ENCODE measurements at regions not wholly inside any gene's neighbourhood (a gene's known extent, or its start where the extent isn't known, plus 50 kb on each side); places are given as distances from the start of the nearest gene placed in this dataset.

GRCh38 chrY:13544491-13544890, 64.7 kb upstream of the UTY start:
- Histone ChIP-seq H3K36me3 (ENCODE audit: insufficient read depth, low read length) (no peaks in the 10 kb centered on the region), H3K27ac (ENCODE audit: low read length) (no peak overlapping the region), H3K27me3 (ENCODE audit: insufficient read depth, low read length, poor library complexity) (no peaks in the 10 kb centered on the region), H3K79me2 (ENCODE audit: insufficient read depth, low read length) (no peaks in the 10 kb centered on the region), H3K9me3 (ENCODE audit: insufficient read depth, low read length, severe bottlenecking) (no peaks in the 10 kb centered on the region), H3K4me2 (ENCODE audit: insufficient read depth, low read length) (no peak overlapping the region), H3K9ac (ENCODE audit: low read depth, low read length) (no peak overlapping the region), H3K4me3 (ENCODE audit: low read depth in 1 of 2, low read length in 2 of 2) (no peak overlapping the region), H4K20me1 (ENCODE audit: insufficient read depth, low read length) (no peaks in the 10 kb centered on the region), H2AFZ (ENCODE audit: low read depth, low read length) (no peak overlapping the region), H3K4me1 (ENCODE audit: insufficient read depth, low read length) (no peaks in the 10 kb centered on the region)
- no peak for ATAC-seq (ENCODE audit: insufficient read depth, low read depth)
- TF ChIP-seq, protein P1, sequence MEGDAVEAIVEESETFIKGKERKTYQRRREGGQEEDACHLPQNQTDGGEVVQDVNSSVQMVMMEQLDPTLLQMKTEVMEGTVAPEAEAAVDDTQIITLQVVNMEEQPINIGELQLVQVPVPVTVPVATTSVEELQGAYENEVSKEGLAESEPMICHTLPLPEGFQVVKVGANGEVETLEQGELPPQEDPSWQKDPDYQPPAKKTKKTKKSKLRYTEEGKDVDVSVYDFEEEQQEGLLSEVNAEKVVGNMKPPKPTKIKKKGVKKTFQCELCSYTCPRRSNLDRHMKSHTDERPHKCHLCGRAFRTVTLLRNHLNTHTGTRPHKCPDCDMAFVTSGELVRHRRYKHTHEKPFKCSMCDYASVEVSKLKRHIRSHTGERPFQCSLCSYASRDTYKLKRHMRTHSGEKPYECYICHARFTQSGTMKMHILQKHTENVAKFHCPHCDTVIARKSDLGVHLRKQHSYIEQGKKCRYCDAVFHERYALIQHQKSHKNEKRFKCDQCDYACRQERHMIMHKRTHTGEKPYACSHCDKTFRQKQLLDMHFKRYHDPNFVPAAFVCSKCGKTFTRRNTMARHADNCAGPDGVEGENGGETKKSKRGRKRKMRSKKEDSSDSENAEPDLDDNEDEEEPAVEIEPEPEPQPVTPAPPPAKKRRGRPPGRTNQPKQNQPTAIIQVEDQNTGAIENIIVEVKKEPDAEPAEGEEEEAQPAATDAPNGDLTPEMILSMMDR (IDR thresholded peaks at IDR 0.05; ENCODE audit: borderline replicate concordance, extremely low read depth, low read length, poor library complexity, severe bottlenecking), result no peak
- no peak for TF ChIP-seq EZH2 (IDR thresholded peaks at IDR 0.05; ENCODE audit: borderline replicate concordance, low read depth, low read length, severe bottlenecking)
- DNase-seq, result no peak

GRCh38 chrY:13537919-13538318, 58.1 kb upstream of the UTY start:
- Histone ChIP-seq H3K4me2 (ENCODE audit: insufficient read depth, low read length) (no peak overlapping the region), H3K9me3 (ENCODE audit: insufficient read depth, low read length, severe bottlenecking) (no peaks in the 10 kb centered on the region), H3K27ac (ENCODE audit: low read length) (no peak overlapping the region), H2AFZ (ENCODE audit: low read depth, low read length) (no peak overlapping the region), H3K4me1 (ENCODE audit: insufficient read depth, low read length) (no peaks in the 10 kb centered on the region), H4K20me1 (ENCODE audit: insufficient read depth, low read length) (no peaks in the 10 kb centered on the region), H3K27me3 (ENCODE audit: insufficient read depth, low read length, poor library complexity) (no peaks in the 10 kb centered on the region), H3K9ac (ENCODE audit: low read depth, low read length) (no peak overlapping the region), H3K36me3 (ENCODE audit: insufficient read depth, low read length) (no peaks in the 10 kb centered on the region), H3K4me3 (ENCODE audit: low read depth in 1 of 2, low read length in 2 of 2) (no peak overlapping the region), H3K79me2 (ENCODE audit: insufficient read depth, low read length) (no peaks in the 10 kb centered on the region)
- no peak for ATAC-seq (ENCODE audit: insufficient read depth, low read depth)
- no peak for TF ChIP-seq EZH2 (IDR thresholded peaks at IDR 0.05; ENCODE audit: borderline replicate concordance, low read depth, low read length, severe bottlenecking)
- TF ChIP-seq, protein P1 (IDR thresholded peaks at IDR 0.05; ENCODE audit: borderline replicate concordance, extremely low read depth, low read length, poor library complexity, severe bottlenecking), result no peak
- no peak for DNase-seq

All from DND-41 (cell line).